ENCODE measurements at regions not wholly inside any gene's neighbourhood (a gene's known extent, or its start where the extent isn't known, plus 50 kb on each side); places are given as distances from the start of the nearest gene placed in this dataset.

DNA sequence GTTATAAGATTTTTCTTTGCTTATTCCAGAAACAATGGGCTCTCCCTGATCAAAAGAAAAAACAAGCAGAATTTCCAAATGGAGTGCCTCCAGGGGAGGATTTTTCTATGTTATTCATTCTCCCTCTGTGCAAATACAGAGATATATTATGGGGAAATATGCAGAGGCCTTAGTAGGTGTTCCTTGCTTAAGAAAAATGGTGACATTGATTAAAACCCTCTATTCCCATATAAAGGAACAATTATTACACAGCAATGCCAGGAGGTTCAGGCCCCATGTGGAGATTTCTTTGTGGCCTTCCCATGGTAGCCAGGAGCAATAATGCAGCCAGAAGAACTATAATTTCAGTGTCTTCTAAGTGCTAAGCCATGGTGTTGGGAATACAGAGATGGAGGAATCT is 255.9 kb upstream of the CXCR4 start:
- Histone ChIP-seq H3K4me1 (ENCODE audit: control insufficient read depth, insufficient read depth, low read length) (no peaks in the 10 kb centered on the region), H3K9me3 (ENCODE audit: control insufficient read depth, low read length) (no peaks in the 10 kb centered on the region), H3K9ac (ENCODE audit: extremely low read depth, low read length, poor library complexity, severe bottlenecking) (no peak overlapping the region), H3K27ac (ENCODE audit: low read depth, low read length) (no peak overlapping the region), H3K4me3 (ENCODE audit: low read length) (no peak overlapping the region), H3K36me3 (ENCODE audit: control insufficient read depth, insufficient read depth, low read length) (no peaks in the 10 kb centered on the region), H3K27me3 (ENCODE audit: control insufficient read depth, insufficient read depth, low read length, poor library complexity, severe bottlenecking) (no peaks in the 10 kb centered on the region)
- no peaks in the 10 kb centered on the region for H3K36me3 Mint-ChIP-seq (ENCODE audit: low read depth)
- no peaks in the 10 kb centered on the region for H3K9me3 Mint-ChIP-seq
- no peak for DNase-seq
- H3K27ac Mint-ChIP-seq = no peak overlapping the region
- H3K4me3 Mint-ChIP-seq = no peak overlapping the region
- H3K4me1 Mint-ChIP-seq = peaks cover 8% of the 10 kb centered on the region
- no peaks in the 10 kb centered on the region for H3K27me3 Mint-ChIP-seq (ENCODE audit: insufficient read depth)
- TF ChIP-seq, protein P1, sequence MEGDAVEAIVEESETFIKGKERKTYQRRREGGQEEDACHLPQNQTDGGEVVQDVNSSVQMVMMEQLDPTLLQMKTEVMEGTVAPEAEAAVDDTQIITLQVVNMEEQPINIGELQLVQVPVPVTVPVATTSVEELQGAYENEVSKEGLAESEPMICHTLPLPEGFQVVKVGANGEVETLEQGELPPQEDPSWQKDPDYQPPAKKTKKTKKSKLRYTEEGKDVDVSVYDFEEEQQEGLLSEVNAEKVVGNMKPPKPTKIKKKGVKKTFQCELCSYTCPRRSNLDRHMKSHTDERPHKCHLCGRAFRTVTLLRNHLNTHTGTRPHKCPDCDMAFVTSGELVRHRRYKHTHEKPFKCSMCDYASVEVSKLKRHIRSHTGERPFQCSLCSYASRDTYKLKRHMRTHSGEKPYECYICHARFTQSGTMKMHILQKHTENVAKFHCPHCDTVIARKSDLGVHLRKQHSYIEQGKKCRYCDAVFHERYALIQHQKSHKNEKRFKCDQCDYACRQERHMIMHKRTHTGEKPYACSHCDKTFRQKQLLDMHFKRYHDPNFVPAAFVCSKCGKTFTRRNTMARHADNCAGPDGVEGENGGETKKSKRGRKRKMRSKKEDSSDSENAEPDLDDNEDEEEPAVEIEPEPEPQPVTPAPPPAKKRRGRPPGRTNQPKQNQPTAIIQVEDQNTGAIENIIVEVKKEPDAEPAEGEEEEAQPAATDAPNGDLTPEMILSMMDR (conservative IDR thresholded peaks at IDR 0.05) = no peak

DNA sequence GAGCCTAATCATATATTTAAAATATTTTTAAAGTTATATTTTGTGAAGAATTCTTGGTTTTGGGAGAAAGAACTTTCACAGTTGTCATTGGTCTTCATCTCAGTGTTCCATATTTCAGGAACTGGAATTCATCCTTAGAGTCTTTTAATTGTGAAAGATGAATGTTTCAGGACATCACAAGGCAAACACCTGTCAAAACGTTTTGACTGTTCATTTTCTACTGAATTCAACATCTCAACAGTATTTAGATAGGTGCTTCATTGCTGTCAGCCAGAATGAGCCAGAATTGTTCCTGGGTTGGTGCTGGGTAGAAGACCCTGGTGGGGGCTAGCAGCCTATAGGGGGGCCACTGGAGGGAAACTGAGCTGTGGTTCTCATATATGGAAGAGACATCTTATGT is 255.1 kb upstream of the CXCR4 start:
- Mint-ChIP-seq H3K9me3 (no peaks in the 10 kb centered on the region), H3K36me3 (ENCODE audit: low read depth) (no peaks in the 10 kb centered on the region), H3K4me1 (peaks cover 8% of the 10 kb centered on the region), H3K4me3 (no peak overlapping the region), H3K27me3 (ENCODE audit: insufficient read depth) (no peaks in the 10 kb centered on the region), H3K27ac (no peak overlapping the region)
- H3K9ac ChIP-seq (ENCODE audit: extremely low read depth, low read length, poor library complexity, severe bottlenecking) = no peak overlapping the region
- no peak overlapping the region for H3K27ac ChIP-seq (ENCODE audit: low read depth, low read length)
- H3K9me3 ChIP-seq (ENCODE audit: control insufficient read depth, low read length) = peaks cover 5% of the 10 kb centered on the region
- TF ChIP-seq, protein P1 (conservative IDR thresholded peaks at IDR 0.05) = no peak
- no peak overlapping the region for H3K4me3 ChIP-seq (ENCODE audit: low read length)
- no peaks in the 10 kb centered on the region for H3K36me3 ChIP-seq (ENCODE audit: control insufficient read depth, insufficient read depth, low read length)
- H3K27me3 ChIP-seq (ENCODE audit: control insufficient read depth, insufficient read depth, low read length, poor library complexity, severe bottlenecking) = no peaks in the 10 kb centered on the region
- WGBS, 2 experiments (ENCODE audit: insufficient coverage in 1 of 2, insufficient read length in 1 of 2) = 80 to 85% methylated on average over 1 of the region's 1 CpG
- no peaks in the 10 kb centered on the region for H3K4me1 ChIP-seq (ENCODE audit: control insufficient read depth, insufficient read depth, low read length)
- no peak for DNase-seq

- H3K9ac ChIP-seq (ENCODE audit: extremely low read depth, low read length, poor library complexity, severe bottlenecking) = no peak overlapping the region
- TF ChIP-seq, protein P1 (conservative IDR thresholded peaks at IDR 0.05) = no peak
- H3K4me1 Mint-ChIP-seq = no peaks in the 10 kb centered on the region
- peaks cover 15% of the 10 kb centered on the region for H3K9me3 ChIP-seq (ENCODE audit: control insufficient read depth, low read length)
- no peaks in the 10 kb centered on the region for H3K27me3 Mint-ChIP-seq (ENCODE audit: insufficient read depth)
- no peaks in the 10 kb centered on the region for H3K4me1 ChIP-seq (ENCODE audit: control insufficient read depth, insufficient read depth, low read length)
- H3K4me3 Mint-ChIP-seq = no peak overlapping the region
- H3K27me3 ChIP-seq (ENCODE audit: control insufficient read depth, insufficient read depth, low read length, poor library complexity, severe bottlenecking) = no peaks in the 10 kb centered on the region
- peaks cover 6% of the 10 kb centered on the region for H3K9me3 Mint-ChIP-seq
- no peak for DNase-seq
- no peak overlapping the region for H3K27ac ChIP-seq (ENCODE audit: low read depth, low read length)
- H3K36me3 ChIP-seq (ENCODE audit: control insufficient read depth, insufficient read depth, low read length) = no peaks in the 10 kb centered on the region
- no peaks in the 10 kb centered on the region for H3K36me3 Mint-ChIP-seq (ENCODE audit: low read depth)
- 90 to 100% methylated on average over 3 to 4 of the region's 4 CpGs for WGBS, 2 experiments (ENCODE audit: insufficient coverage in 1 of 2, insufficient read length in 1 of 2)
- H3K27ac Mint-ChIP-seq = no peak overlapping the region
- H3K4me3 ChIP-seq (ENCODE audit: low read length) = no peak overlapping the region
Measured at GRCh38 chr2:136363900-136364299, 246.0 kb upstream of the CXCR4 start.
